Effector CD4-positive, alpha-beta T cell (primary cell): ENCODE measurements at regions not wholly inside any gene's neighbourhood (a gene's known extent, or its start where the extent isn't known, plus 50 kb on each side); places are given as distances from the start of the nearest gene placed in this dataset.

ENCODE experiments used
- DNase-seq: peaks from one replicate; pipeline ENCODE4 v3.0.0-alpha.2; 2020

DNA sequence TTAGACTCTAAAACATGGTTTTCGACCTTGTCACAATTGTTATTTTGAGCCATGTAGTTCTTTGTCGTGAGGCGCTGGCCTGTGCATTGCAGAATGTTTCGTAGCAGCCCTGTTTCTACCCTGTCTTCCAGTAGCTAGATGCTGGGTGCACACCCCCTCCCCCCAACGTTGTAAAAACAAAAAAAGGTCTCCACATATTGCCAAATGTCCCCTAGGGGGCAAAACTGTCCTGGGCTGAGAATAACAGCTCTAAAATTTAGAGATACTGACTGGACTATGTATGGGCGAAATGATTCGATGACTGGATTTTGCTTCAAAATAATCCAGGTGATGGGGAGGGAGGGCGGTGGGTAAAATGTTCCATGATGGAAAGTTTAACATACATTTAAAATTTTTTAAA lies 126.1 kb upstream of the FUT8 start:
- no peak for DNase-seq

DNA sequence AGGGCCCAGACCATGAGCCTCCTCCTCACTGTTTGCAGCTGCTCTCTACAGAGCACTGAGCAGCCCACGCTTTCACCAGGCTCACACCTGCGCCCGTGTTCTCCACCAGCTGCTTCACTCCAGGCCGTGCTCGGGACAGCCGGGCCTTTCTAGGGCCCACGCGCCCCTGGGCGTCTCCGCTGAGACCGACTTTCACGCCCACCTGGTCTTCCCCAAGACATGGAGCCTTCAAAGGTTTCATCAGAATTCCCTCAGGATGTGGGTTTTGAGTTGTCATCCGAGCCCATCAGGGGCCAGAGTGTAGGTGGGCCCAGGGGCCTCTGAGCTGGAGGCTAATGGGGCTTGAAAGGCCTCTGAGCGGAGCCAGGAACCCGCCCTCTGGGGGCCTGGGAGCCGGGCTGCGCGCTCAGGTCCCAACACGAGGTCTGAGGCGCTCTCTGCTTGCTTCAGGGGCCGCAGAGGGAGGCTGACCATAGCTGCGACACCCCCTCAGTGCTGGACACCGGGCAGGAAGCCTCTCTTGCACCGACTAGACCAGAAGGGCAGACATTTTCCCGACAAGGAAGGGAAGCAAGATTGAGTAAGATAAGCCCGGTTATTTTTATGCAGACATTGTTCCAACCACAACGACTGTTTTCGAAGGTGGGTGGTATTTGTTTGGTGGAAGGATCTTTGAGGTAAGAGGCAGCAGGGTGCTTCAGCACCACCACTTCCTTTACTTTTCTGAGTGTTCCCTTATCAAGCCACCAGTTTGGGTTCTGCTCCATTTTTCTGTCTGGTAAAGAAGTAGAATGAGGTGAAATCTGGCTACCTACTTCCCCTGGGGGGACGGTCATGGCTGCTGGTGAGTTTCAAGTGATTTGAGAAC lies 125.0 kb upstream of the FUT8 start:
- DNase-seq = no peak

DNA sequence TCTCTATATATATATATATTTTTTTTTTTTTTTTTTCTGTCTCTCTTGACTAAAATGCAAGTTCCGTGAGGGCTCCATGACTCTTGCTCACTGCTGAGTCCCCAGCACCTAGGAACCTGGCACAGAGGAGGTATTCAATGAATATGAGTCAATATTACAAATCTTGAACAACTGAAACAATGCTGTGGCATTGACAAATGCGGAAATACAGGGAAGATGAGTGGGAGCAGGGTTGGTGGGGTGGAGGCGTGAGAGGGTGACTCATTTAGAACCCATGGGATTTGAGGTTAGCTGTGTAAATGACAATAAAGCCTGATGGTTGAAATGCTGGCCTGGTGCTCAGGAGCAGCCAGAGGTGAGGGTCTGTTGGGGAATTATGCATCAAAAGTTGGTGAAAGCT lies 121.7 kb upstream of the FUT8 start:
- DNase-seq = no peak

DNA sequence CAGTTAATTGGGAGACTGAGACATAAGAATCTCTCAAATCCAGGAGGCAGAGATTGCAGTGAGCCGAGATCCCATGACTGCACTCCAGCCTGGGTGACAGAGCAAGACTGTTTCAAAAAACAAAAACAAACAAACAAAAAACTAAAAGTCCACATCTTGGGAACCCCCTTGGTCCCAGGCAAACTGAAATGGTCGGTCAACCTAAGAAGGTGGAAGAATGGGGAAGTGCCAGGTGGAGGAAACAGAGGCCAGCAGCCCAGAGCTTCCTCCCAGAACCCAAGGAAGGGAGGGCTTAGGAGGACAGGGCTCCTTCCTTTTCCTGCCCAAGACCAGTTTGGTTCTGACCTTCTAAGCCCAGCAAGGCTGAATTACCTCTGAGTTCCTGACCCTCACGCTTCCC lies 121.0 kb upstream of the FUT8 start:
- no peak for DNase-seq

DNA sequence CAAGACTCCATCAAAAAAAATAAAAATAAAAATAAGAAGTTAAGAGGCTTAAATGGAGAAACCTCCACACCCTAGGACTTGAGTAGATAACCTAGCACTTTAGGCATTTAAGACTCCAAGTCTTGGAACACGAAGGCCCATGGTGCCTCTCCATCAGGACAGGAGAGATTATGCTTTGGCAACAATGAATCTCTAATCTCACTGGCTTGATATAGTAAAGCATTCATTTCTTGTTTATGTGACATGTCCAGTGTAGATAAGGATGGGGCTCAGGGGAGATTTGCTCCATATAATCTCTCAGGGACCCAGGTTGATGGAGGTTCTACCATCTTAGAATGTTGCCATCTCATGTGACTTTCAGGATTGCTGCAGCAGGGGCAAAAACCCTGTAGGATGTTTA lies 117.7 kb upstream of the FUT8 start:
- no peak for DNase-seq

DNA sequence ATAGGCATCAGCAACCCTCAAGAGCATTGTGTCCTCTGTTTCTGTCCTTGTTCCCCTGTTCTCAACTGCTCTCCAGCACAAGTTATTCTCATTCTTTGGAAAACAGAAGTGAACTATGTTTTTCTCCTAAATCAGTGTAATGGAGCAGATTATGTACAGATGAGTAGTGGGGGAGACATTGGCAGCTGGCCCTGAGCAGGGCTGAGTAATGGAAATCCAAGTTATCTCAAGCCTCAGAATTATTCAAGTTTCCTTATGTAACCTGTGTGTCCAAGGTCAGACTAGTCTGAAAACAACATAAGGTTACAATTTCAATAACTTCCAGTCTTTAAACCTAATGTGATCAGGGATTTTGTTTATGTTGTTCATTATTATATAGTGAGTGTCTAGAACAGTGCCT lies 116.1 kb upstream of the FUT8 start:
- DNase-seq = no peak

DNA sequence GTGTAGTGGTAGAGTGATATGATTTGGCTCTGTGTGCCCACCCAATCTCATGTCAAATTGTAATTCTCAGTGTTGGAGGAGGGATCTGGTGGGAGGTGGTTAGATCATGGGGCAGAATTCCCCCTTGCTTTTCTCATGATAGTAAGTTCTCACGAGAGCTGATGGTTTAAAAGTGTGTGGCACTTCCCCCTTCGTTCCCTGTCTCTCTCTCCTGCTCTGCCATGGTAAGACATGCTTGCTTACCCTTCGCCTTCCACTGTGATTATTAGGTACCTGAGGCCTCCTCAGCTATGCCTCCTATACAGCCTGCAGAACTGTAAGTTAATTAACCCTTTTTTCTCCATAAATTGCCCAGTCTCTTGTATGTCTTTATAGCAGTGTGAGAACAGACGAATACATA lies 115.7 kb upstream of the FUT8 start:
- no peak for DNase-seq

DNA sequence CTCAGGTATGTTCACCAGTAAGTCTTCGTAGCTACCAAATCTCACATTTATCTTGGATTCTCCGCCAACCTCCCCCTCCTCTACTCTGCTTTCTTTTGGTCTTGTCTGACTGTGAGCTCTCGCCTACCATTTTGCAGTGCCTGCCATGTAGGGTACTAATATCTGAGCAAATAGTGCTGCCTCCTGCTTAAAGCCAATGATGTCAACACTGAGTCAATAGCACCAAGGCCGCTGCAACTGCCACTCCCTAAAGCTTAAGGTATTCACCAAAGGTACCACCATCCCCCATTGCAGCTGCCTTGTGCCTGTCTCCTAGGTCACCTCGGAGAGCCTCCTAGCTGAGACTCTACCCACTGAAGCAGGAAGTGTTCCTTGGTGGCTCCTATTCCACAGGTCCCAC lies 114.8 kb upstream of the FUT8 start:
- no peak for DNase-seq

DNA sequence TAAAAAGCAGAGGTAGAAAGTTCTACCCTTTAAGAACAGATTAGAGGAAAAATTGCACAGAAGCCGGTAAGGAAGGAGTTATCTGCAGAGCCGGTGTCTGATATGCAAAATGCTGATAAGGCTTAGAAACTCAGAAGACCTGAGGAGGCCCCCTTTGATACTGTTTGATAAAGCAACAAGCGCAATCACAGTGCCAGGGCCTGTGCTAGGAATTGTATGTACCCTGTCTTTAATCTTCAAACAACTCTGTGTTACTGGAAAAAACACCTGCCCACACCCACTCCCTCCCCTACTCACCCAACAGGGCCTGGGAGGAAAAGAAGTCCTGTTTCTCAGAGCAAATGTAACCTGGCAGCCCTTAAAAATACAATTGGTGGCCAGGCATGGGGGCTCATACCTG lies 112.7 kb upstream of the FUT8 start:
- DNase-seq = no peak

DNA sequence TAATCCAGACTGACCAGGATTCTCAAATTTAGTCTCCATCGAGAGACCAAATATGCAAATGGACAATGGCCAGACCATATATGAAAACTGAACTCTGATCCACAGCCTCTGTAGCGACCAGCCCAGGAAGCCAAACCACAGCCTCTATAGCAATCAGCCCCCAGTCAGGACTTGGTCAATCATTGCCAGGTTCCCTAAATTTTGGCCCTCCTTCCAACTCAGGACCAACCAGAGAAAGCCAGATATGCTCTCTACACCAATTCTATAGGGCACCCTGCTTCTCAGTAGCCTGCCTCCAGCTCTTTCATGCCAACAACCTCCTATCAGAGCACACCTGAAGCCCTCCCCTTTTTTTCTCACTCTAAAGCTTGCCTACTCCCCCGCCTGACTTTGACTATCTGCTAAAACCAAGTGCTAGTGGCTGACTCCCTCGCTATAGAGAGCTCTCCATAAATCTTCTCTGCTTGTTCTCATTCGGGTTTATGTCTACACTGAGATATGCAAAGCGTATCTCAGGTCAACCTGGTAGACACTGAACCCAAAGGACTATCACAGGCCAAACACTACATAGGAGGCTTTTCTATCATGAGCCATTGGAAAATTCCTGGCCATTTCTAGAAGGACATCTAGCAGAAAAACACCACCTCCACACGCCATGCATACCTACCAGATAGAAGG lies 110.5 kb upstream of the FUT8 start:
- DNase-seq = no peak

DNA sequence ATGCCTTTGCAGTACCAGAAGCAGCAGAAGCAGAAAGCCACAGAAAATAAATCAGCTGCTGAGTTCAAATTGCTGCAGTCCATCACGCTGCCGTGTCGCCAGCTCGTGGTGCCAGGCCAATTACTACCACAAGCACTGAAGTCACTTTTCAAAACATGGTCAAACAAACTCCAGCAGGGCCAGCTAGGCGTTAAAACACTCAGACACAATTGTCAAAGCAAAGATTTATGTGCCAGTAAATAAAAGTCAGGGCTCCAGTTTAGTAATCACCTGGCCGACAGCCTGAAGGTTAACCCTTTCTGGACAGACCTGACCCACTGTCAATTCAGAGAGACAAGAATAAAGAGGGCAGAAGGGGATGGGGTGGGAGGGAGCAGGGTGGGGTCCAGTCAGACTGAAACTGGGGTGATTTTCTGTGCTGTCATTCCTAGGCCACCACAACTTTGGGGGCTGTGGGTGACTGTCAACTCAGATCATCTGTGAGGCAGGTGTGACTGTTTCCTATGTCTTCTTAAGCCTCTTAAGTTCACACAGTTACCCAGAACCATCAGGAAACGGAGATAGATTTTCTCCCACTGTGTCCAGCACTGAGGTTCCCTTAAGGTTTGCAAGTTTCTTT lies 109.8 kb upstream of the FUT8 start:
- no peak for DNase-seq

DNA sequence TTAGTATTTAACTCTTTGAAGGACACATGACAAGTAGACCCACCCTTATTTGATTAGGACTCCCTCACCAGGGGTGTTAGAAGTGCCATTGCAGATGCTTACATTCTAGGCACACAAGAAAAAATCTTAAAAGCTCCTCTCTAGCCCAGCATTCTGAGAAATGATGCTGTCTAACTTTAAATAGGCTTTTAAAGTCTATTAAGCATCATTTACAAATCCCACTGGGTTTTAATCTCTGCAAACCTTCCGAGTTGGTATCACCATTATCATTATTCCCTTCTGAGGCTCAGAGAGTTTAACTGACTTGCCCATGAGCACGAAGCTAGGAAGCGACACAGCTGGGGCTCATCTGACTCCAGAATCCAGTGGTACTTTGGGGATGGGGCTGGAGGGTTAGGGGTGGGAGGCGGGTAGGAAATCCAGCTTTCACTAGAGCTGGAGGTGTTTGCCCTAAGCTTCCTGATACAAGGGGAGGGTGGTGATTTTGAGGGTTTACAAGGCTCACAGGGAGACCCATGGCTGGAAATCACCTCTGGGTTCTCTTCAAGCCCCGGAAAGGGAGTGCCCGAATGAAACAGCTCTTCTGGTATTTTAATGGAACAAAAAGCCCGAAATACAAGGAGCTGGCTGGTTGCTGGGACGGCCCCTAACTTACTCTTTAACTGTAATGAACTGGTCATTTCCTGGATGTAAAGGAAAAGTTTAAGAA lies 109.2 kb upstream of the FUT8 start:
- no peak for DNase-seq

DNA sequence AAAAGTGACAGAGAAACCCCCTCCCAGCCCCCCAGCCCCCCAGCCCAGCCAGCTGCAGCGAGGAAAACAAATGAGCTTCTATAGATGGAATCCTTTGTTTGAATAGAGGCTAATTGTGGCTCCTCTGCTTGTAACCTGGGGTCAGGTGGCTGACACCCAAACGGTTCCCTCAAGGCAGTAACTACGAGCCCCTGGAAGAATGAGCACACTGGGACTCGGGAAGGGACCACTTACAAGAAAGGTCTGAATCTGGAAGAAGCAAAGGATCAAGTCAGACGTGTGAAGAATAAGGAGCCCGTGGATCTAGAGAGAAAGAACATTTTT lies 108.7 kb upstream of the FUT8 start:
- no peak for DNase-seq

DNA sequence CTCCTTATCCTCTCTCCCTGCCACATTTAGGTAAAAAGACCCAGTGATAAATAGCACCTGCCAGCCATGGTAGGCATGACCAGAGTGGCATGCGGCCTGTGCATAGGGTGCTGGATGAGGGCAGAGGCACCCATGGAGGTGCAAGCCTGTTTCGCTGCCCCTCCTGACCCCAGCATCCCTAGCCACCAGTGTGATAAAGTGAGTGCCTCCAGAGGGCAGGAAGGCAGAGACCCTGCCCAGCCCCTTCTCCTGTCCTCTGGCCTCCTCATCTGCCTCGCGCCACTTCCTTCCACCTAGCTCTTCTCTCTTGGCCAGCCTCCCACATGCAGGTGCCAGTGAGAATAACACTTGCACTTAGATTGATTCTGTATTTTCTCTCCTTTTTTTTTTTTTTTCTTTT lies 108.3 kb upstream of the FUT8 start:
- no peak for DNase-seq

DNA sequence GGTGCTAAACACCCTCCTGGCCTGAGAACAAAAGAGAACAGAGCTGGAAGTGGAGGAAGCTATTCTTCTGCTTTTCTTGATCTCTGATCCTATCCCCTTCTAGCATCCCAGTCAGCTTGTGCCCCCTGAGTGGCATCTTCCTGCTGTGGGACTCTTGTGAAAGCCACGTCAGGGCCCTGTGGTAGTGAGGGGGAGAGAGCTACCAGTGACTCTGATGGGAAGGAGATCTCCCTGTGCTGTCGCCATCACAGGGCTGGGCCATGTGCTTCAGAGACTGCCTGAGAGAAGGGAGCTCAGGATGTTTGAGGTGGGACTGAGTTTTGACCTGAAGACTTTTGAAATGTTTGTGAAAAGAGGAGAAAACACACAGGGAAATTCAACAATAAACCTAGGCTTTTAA lies 107.6 kb upstream of the FUT8 start:
- DNase-seq = no peak

DNA sequence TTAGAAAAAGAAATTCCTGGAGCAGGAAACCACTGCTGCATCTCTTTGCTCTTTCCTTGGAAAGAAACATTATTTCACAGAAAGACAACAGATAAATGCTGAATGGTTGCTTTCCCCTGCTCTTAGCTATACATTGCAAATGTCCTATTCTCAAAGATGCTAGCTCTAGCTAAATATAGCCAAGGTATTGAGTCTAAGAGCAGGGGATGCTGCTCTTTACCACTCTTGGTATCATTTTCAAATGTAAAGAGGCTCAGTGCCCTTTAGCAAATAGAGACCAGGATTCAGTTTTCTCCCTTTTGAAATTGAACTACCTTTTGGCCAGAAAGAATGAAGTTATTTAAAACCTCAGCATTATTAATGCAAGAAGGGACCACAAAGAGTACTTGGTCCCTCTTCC lies 104.0 kb upstream of the FUT8 start:
- DNase-seq = no peak

DNA sequence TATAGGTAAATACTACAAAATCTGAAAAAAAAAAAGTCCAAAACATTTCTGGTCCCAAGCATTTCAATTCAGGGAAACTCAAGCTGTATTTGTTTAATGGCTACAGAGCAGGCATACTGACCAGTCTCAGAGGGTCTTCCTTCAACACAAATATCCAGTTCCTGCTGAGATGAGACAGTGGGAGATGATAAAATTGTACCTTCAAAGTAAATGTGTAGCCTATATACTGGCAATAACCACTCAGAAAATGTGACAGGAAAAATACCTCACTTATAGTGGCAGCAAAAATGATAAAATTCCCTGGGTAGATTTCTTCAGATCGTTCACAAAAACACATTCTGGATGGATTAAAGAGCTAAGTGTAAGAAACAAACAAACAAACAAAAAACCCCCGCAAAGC lies 102.0 kb upstream of the FUT8 start:
- no peak for DNase-seq

DNA sequence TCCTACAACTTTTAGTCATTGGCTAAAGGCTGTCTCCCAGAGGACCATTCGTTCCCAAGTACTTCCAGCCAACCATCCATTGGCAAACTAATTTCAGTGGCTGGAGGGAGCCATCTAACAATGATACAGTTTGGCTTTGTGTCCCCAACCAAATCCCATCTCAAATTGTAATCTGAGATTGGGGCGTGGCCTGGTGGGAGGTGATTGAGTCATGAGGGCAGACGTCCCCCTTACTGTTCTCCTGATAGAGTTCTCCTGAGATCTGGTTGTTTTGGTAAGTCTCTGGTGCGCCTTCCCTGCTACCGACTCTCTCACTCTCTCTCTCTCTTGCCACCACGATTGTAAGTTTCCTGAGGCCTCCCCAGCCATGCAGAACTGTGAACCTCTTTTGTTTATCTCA lies 99.7 kb upstream of the FUT8 start:
- no peak for DNase-seq

DNA sequence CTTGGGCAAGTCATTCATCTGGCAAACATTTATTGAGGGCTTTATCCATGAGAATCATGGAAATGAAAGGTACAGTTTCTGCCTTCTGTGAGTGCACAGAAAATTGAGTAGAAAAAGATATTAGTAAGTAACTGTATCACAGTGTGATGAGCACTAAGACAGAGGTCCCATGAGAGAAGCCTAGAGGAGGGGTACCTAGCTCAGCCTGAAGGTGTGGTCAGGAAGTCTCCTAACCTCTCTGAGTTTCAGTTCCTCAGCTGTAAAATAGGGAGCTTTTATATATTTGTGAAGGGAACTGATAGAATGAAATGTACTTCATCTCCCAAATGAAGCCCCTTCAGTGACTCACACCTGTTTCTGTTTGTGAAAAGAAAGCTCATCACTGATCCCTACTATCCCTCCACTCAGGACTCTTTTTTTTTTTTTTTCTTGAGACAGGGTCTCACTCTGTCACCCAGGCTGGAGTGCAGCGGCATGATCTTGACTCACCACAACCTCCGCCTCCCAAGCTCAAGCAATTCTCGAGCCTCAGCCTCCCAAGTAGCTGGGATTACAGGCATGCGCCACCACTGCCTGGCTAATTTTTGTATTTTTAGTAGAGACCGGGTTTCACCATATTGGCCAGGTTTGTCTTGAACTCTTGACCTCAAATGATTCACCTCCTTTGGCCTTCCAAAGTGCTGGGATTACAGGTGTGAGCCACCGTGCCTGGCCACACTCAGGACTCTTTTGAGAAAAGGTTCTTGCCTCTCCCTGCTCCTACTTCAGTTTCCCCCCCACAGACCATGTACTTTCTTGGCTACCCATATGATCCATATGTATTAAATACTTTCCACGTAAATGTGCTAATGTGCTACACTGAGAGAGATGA lies 93.7 kb upstream of the FUT8 start:
- no peak for DNase-seq

DNA sequence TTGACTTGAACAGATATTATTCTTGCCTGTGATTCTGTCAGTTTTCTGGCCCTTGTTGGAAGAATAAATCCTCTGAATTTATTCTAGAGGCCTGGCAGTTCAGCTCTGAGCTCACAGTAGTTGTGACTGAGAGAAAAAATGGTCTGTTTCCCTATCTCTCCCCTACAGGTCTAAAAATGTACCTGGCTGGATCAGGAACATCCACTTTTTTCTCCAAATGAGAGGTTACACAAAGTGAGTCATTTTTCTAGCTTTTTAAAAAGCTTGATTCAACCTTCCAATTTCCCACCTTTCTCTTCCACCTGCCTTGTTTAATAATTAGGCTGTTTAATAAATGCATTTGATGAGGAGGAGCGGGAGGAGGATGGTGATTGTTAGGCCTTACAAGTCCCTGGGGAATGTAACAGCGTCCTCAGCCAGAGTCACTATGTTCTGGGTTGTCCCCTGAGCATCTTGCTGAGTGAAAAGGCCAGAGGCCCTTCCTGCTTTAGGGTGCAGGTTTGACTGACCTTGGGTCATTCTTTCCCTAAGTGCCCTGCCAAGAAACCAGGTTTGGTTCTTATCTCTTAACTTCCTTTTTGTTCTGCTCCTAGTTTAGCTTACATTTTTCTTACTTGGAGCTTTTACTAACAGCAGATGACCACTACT lies 91.7 kb upstream of the FUT8 start:
- DNase-seq = no peak

DNA sequence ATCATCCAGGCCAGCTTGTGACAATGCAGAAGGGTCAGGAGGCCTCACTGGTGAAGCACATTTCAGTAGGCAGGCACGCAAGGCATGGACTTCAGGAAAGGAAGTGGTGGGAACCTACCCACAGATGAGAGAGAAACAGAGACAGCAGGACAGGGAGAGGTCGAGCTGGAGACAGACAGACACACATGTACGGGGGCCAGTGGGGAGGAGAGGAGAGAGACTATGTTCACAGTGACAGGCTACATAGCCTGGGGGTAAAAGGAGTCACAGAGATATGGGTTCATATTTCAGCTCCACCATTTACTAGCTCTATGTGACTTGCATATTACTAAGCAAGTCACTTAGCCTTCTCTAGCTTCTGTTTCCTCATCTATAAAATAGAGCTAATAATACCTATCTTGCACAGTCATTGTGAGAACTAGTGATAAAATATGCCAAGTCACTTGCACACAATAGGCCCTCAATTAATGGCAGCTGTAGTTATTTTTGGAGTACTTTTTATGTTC lies 91.1 kb upstream of the FUT8 start:
- DNase-seq = no peak

DNA sequence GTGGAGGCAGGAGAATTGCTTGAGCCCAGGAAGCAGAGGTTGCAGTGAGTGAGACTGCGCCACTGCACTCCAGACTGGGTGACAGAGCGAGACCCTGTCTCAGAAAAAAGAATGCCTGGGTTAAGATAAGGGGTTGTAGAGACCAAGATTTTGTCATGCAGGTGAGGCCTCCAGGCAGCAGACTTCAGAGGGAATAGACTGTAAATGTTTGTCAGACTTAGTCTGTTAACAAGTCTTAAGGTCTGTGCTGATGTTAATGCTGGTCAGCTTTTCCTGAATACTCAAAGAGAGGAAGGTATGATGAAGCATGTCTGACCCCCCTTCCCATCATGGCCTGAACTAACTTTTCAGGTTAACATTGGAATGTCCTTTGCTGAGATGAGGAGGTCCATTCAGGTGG lies 83.0 kb upstream of the FUT8 start:
- DNase-seq = no peak
